GM18498 (cell line): ENCODE measurements at regions not wholly inside any gene's neighbourhood (a gene's known extent, or its start where the extent isn't known, plus 50 kb on each side); places are given as distances from the start of the nearest gene placed in this dataset.
A peak's percentile ranks its signal among the peaks of the same experiment; 100 is the strongest.

Source experiments
- ATAC-seq: cut with Tn5 transposase; IDR thresholded peaks from one replicate; pipeline ENCODE4 v1.9.1; 2021; ENCODE audit warnings: mild to moderate bottlenecking, moderate library complexity; ENCODE audit not compliant: unreplicated experiment

- peak; percentile 74 for ATAC-seq
These were observed 254.5 kb upstream of the VEGFC start for GRCh38 chr4:177047070-177047850.

GRCh38 chr4:177047851-177048174, 255.1 kb upstream of the VEGFC start:
- no peak for ATAC-seq

GRCh38 chr4:177051473-177052060, 258.1 kb upstream of the NEIL3 start:
- peak; percentile 94 for ATAC-seq

- ATAC-seq, result no peak
These were observed 257.3 kb upstream of the NEIL3 start for GRCh38 chr4:177052211-177052934.

DNA sequence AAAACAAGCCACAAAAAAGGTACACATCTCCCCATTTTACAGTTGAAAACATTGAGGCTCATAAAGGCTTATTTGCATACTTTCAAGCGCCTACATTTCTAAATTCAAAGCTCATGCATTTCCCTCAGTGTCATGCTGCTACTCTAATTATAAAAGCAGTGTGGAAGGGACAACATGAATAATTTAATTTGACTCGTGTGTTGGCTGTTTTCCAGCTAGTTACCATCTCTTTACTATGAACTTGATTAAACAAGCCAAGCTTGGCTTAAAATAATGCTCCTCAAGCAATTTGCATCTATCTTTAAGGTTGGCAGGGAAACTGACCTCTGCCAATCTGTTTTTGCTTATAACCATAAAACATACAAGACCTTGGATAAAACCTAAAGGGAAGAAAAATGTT, 252.5 kb upstream of the NEIL3 start:
- ATAC-seq, result no peak

- ATAC-seq, result no peak
These were observed 245.6 kb upstream of the NEIL3 start for GRCh38 chr4:177064116-177064515.

DNA sequence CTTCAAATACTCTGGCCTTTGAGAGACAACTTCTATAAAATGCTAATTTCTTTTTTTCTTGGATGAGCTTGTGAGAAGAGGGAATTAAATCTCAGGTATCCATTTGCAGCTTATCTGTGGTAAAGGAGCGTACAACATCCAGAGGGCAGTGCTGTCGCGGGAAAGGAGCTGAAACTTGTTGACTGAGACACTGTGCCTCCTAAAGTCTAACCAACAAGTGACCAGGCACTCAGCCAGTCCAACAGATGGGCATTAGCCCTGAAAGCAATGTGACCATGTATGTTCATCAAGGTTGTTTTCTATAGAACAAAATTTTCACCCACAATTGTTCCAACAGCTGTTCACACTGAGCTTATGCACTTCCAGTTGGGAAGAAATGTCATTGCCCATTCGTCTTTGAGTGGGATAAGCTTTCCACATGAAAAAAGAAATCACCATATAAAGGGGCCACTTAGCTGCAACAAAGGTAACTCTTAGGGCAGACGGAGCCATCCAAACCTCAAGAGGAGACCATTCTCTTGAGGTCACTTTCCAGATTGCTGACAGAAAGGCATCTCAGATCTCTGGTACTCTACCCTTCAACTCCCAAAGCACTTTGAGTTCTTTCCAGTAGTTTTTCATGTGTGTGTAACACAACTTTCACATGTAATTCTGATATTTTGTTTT, 244.8 kb upstream of the NEIL3 start:
- no peak for ATAC-seq

DNA sequence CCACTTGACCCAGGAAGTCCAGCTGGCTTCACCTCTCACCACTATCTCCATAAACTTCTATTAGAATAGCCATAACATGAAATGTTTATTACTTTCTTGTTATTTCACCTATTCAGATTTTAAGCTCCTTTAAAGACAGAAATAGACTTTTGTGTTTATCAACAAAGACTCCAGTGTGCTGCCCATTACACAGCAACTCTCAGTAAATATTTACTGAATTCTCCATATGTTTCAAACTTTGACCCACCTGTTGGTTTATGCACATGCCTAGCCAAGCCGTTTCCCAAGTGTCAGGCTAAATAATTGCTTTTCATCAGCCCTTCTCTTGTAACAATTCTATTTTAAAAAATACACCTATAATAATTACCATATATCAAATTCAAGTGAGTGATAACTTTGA, 242.9 kb upstream of the NEIL3 start:
- ATAC-seq, result no peak

- no peak for ATAC-seq
These were observed 239.1 kb upstream of the NEIL3 start for GRCh38 chr4:177070533-177071058.

- no peak for ATAC-seq
These were observed 232.3 kb upstream of the NEIL3 start for GRCh38 chr4:177077095-177077971.

GRCh38 chr4:177079327-177079726, 230.3 kb upstream of the NEIL3 start:
- ATAC-seq, result no peak

GRCh38 chr4:177080388-177080787, 229.3 kb upstream of the NEIL3 start:
- ATAC-seq, result peak; percentile 77

- no peak for ATAC-seq
These were observed 222.6 kb upstream of the NEIL3 start for GRCh38 chr4:177087060-177087459.

GRCh38 chr4:177087499-177087898, 222.2 kb upstream of the NEIL3 start:
- ATAC-seq, result no peak

DNA sequence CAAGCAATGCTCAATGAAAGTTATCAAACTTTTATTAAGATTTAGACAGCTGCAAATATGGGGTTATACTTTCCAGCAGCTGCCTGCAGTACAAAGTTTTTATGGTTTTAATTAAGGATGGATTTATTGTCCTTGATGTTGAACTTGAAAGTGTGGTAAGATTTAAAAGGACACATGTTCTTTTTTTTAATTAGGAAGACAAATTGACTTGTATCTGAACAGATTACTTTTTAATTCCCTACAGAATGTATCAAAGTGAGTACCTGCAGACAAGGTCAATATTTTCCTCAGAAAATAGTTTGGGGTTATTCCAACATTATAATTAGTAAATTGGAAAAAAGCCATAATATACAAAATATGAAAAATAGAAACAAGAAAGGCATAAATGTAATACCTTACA, 218.2 kb upstream of the NEIL3 start:
- ATAC-seq, result no peak

- no peak for ATAC-seq
These were observed 216.9 kb upstream of the NEIL3 start for GRCh38 chr4:177092807-177093206.

GRCh38 chr4:177093964-177094363, 215.7 kb upstream of the NEIL3 start:
- ATAC-seq, result no peak

- no peak for ATAC-seq
These were observed 212.4 kb upstream of the NEIL3 start for GRCh38 chr4:177097291-177097690.

DNA sequence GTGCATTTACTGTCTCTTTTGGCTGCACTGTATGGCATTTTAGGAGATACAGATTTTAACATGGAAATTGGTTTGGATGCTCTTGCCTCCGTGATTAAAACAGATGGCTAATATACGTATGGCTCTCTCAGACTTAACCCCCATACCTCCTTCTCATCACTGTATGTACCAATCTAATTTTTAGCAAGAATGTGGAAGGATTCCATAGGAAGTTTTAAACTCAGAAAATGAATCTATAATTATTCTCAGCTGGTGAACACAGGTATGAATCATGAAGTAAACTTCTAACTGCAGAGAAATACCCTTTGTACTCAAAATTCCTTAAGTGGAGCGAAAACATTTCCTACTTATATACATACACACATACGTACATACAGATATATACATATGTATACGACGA, 210.5 kb upstream of the NEIL3 start:
- no peak for ATAC-seq

DNA sequence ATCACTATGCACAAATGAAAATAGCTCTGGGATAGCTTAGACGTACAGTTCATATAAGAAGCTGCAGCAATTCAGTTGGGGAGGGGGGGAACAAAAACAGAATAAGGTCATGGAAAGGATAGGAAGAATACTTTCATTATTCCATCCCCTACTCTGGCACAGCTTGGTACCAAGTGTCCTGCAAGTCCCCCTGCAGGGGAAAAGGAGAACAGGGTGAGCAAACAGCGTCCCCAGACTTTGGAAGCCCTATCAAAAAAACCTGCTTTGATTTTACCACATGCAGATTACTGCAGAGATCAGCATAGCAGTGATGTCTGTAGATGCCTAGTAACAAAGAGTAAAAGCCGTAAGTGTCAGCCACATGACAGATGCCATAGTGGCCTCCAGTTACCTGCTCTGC, 209.4 kb upstream of the NEIL3 start:
- ATAC-seq, result no peak
